Left ventricle myocardium inferior (tissue), 1 donor: ENCODE measurements at regions not wholly inside any gene's neighbourhood (a gene's known extent, or its start where the extent isn't known, plus 50 kb on each side); places are given as distances from the start of the nearest gene placed in this dataset.

Source experiments
- DNase-seq: peaks from one replicate; pipeline ENCODE4 v3.0.0-alpha.2; 2020
- H3K27ac ChIP-seq: fragments of 200-600 bp; replicated peaks from 2 replicates; pipeline ENCODE4 v1.8.0; 2021
- H3K27me3 ChIP-seq: fragments of 200-600 bp; 2 replicates; pipeline ENCODE4 v1.8.0; 2021; ENCODE audit warnings: low read depth
- H3K36me3 ChIP-seq: fragments of 200-600 bp; 2 replicates; pipeline ENCODE4 v1.8.0; 2021
- H3K4me1 ChIP-seq: fragments of 200-600 bp; 2 replicates; pipeline ENCODE4 v1.8.0; 2021
- H3K4me3 ChIP-seq: fragments of 200-600 bp; 2 replicates; pipeline ENCODE4 v1.8.0; 2021; ENCODE audit warnings: mild to moderate bottlenecking, moderate library complexity
- H3K9me3 ChIP-seq: fragments of 200-600 bp; replicated peaks from 2 replicates; pipeline ENCODE4 v1.8.0; 2021
- CTCF ChIP-seq: fragments of 200-600 bp; IDR thresholded peaks from 2 replicates; pipeline ENCODE4 v1.8.0; 2021; ENCODE audit warnings: antibody characterized with exemption, mild to moderate bottlenecking, borderline replicate concordance
- intact Hi-C: fragments of 100-400 bp; cut with micrococcal nuclease; formaldehyde crosslinking; loops from one replicate; pipeline ENCODE4 v1.11.0; 2022
- donor health status: DM: no; HTN: yes; CAD: no; lungs with severe emphysema.

GRCh38 chr4:155001251-155001650 lies 207.2 kb upstream of the NPY2R start:
- H3K36me3 ChIP-seq = no peaks in the 10 kb centered on the region
- TF ChIP-seq CTCF = no peak
- no peaks in the 10 kb centered on the region for H3K9me3 ChIP-seq
- no peak overlapping the region for H3K4me3 ChIP-seq
- no peak overlapping the region for H3K27ac ChIP-seq
- no peaks in the 10 kb centered on the region for H3K27me3 ChIP-seq
- intact Hi-C loops = no loop called here
- DNase-seq = no peak
- no peaks in the 10 kb centered on the region for H3K4me1 ChIP-seq

- intact Hi-C loops = no loop called here
- Histone ChIP-seq H3K4me1 (no peaks in the 10 kb centered on the region), H3K27me3 (no peaks in the 10 kb centered on the region), H3K9me3 (no peaks in the 10 kb centered on the region), H3K27ac (no peak overlapping the region), H3K36me3 (no peaks in the 10 kb centered on the region), H3K4me3 (no peak overlapping the region)
- no peak for TF ChIP-seq CTCF
- DNase-seq = no peak
These were observed 202.9 kb upstream of the NPY2R start for GRCh38 chr4:155005395-155006090.

- Histone ChIP-seq H3K36me3 (no peaks in the 10 kb centered on the region), H3K4me3 (no peak overlapping the region), H3K27me3 (no peaks in the 10 kb centered on the region), H3K9me3 (no peaks in the 10 kb centered on the region), H3K4me1 (no peaks in the 10 kb centered on the region), H3K27ac (no peak overlapping the region)
- no peak for DNase-seq
- no peak for TF ChIP-seq CTCF
- intact Hi-C loops = no loop called here
These were observed 200.7 kb upstream of the NPY2R start for GRCh38 chr4:155007660-155008176.

- Histone ChIP-seq H3K9me3 (no peaks in the 10 kb centered on the region), H3K4me1 (no peaks in the 10 kb centered on the region), H3K36me3 (no peaks in the 10 kb centered on the region), H3K27ac (no peak overlapping the region), H3K4me3 (no peak overlapping the region), H3K27me3 (no peaks in the 10 kb centered on the region)
- TF ChIP-seq CTCF = no peak
- DNase-seq = no peak
- intact Hi-C loops = no loop called here
These were observed 200.0 kb upstream of the NPY2R start for GRCh38 chr4:155008389-155008788.

GRCh38 chr4:155009288-155009687 lies 199.1 kb upstream of the NPY2R start:
- Histone ChIP-seq H3K4me3 (no peak overlapping the region), H3K9me3 (peaks cover under 1% of the 10 kb centered on the region), H3K4me1 (no peaks in the 10 kb centered on the region), H3K27ac (no peak overlapping the region), H3K27me3 (no peaks in the 10 kb centered on the region), H3K36me3 (no peaks in the 10 kb centered on the region)
- intact Hi-C loops = no loop called here
- no peak for DNase-seq
- no peak for TF ChIP-seq CTCF
